GM12865 (cell line): ENCODE measurements at regions not wholly inside any gene's neighbourhood (a gene's known extent, or its start where the extent isn't known, plus 50 kb on each side); places are given as distances from the start of the nearest gene placed in this dataset.

ENCODE experiments used
- DNase-seq: peaks from one replicate; pipeline ENCODE4 v3.0.0; 2010; ENCODE audit warnings: low read depth
- H3K4me3 ChIP-seq: 2 replicates; pipeline ENCODE4 v1.5.1; 2011; ENCODE audit warnings: mild to moderate bottlenecking, low read depth, low read length, control low read depth
- CTCF ChIP-seq: IDR thresholded peaks from 2 replicates; pipeline ENCODE4 v1.5.1; 2011; ENCODE audit warnings: low read length, control low read depth, low read depth, inconsistent platforms; ENCODE audit not compliant: insufficient read depth; ENCODE audit errors: missing control alignments

DNA sequence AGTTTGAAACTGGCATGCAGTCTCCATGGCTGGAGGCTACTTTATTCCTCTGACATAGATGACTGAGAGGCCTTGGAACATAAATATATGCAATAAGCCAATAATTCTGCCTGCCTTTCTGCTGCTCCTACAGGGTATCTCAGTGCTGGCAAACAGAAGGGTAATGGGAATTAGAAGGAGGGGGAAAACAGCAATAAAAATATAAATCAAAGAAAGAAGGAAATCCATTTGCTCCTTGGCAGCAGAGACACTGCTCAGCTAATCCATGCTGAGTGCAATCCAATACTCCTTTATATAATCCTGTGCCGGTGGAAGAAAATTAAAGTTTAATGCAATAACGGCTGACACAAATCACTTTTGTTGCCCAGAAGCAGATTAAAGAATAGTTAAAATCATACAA, 478.9 kb downstream of the SPATA31D1 start:
- DNase-seq = no peak
- no peak overlapping the region for H3K4me3 ChIP-seq
- TF ChIP-seq CTCF = no peak

- DNase-seq = no peak
- H3K4me3 ChIP-seq = no peak overlapping the region
- TF ChIP-seq CTCF = no peak
These were observed 485.7 kb downstream of the SPATA31D1 start for GRCh38 chr9:82474235-82474634.

GRCh38 chr9:82475584-82476301, 487.2 kb downstream of the SPATA31D1 start:
- TF ChIP-seq CTCF = no peak
- DNase-seq = no peak
- H3K4me3 ChIP-seq = no peak overlapping the region

DNA sequence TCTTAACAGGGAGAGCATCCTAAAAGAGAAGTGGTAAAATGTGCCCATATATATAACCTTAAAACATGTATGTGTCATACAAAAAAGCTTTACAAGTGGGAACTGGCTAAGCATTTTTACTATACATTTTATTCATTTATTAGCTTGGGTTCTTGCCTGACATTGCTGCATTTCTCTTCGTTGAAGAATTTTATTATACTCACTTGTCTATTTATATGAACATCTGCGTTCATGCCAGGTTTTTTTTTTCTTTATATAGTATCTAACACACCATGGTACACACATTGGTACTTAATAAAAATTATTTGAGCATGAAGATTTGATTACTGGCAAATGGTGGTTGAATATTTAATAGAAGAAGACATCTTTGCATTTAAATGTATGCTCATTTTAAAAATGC, 492.3 kb downstream of the SPATA31D1 start:
- H3K4me3 ChIP-seq = no peak overlapping the region
- no peak for TF ChIP-seq CTCF
- DNase-seq = no peak

- no peak for DNase-seq
- H3K4me3 ChIP-seq = no peak overlapping the region
- TF ChIP-seq CTCF = no peak
These were observed 499.4 kb downstream of the SPATA31D1 start for GRCh38 chr9:82487935-82488312.

- no peak for TF ChIP-seq CTCF
- H3K4me3 ChIP-seq = no peak overlapping the region
- no peak for DNase-seq
These were observed 500.0 kb downstream of the SPATA31D1 start for GRCh38 chr9:82488313-82489200.
